GM12872 (cell line): ENCODE measurements at regions not wholly inside any gene's neighbourhood (a gene's known extent, or its start where the extent isn't known, plus 50 kb on each side); places are given as distances from the start of the nearest gene placed in this dataset.

ENCODE experiments used
- CTCF ChIP-seq: IDR thresholded peaks from 3 replicates; pipeline ENCODE4 v1.5.1; 2011; ENCODE audit warnings: low read depth, mild to moderate bottlenecking, low read length, moderate library complexity; ENCODE audit not compliant: insufficient read depth

- no peak for TF ChIP-seq CTCF
Observed at GRCh38 chr1:30286988-30287839, 436.2 kb downstream of the MATN1 start.

DNA sequence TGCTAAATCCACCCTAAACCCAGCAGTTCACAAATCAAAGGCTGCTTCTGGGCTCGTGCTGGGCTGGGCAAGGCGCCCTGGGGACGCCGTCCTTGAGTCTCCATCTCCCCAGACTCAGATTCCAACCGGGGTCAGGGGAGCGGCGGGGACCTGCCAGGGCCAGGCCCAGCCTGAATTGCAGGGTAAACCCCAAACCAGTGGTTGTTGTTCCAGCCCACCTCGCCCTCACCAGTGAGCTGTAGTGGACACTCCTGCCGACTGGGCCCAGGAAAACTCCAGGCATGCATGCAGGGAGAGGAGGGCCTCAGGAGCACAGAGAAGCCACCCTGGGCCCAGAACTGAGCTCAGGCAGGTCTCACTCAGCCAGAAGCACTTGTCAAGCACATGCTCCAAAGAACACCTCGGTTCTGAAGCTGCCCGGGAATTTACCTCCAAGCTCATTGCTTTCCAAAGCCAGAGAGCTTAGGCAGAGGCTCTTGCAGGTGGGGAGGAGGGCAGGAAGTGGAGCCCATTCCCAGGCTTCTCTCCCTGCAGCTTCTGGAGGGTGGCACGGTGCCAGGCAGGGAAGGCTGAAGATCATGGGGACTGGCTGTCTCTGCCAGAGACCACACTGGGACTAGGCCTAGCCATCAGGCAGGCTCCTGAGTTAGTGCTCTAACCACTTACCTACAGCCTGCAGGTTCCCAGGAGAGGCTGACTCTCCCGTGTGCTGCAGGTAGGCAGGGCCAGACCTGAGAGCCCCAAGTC, 437.0 kb downstream of the MATN1 start:
- no peak for TF ChIP-seq CTCF

- TF ChIP-seq CTCF = no peak
Observed at GRCh38 chr1:30285501-30285932, 437.9 kb downstream of the MATN1 start.

GRCh38 chr1:30284728-30285475, 438.5 kb downstream of the MATN1 start:
- TF ChIP-seq CTCF = no peak

- no peak for TF ChIP-seq CTCF
Observed at GRCh38 chr1:30284226-30284625, 439.2 kb downstream of the MATN1 start.

DNA sequence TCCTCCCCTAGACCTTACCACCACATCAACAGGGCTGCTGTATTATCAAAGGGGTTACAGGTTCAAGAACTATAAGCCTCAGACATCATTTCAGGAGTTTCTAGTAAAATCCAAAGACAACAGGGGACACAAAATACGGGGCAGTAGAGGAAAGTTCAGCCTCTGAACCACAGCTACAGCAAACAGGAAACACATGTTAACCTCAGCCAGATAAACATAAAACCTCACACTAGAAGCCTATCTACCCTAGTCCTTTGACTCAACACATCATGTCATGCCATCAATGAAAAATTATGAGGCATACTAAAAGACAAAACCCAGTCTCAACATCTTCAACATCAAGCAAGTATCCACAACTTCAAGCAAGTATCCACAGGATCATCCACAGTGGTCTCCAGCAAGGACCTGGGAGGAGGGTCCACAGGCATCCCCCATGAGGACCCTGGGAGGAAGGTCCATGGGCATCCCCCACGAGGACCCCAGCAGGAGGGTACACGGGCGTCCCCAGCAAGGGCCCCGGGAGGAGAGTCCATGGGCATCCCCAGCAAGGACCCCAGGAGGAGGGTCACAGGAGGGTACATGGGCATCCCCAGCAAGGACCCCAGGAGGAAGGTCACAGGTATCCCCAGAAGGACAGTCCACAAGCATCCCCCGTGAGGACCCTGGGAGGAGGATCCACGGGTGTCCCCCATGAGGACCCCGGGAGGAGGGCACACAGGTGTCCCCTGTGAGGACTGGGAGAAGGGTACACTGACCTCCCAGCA, 440.0 kb downstream of the MATN1 start:
- TF ChIP-seq CTCF = no peak
